Astrocyte (in vitro differentiated cells and primary cell): ENCODE measurements at regions not wholly inside any gene's neighbourhood (a gene's known extent, or its start where the extent isn't known, plus 50 kb on each side); places are given as distances from the start of the nearest gene placed in this dataset.
A peak's percentile ranks its signal among the peaks of the same experiment; 100 is the strongest.

Source experiments
- DNase-seq: peaks from one replicate; pipeline ENCODE4 v3.0.0-alpha.2; 2010; ENCODE audit warnings: low read depth
- FAIRE-seq: peaks from 2 replicates; lab custom pipeline; 2011; peaks lifted over from hg19 to GRCh38; lab: Jason Lieb, UNC
- H2AFZ ChIP-seq: 2 replicates; pipeline ENCODE4 v1.6.0; 2012; ENCODE audit warnings: low read depth, low read length, inconsistent platforms
- H3K27ac ChIP-seq: 2 replicates; pipeline ENCODE4 v1.5.1; 2011; ENCODE audit warnings: low read depth, low read length, inconsistent platforms
- H3K27me3 ChIP-seq: 2 replicates; pipeline ENCODE4 v1.6.0; 2011; ENCODE audit warnings: low read length, inconsistent platforms; ENCODE audit not compliant: insufficient read depth
- H3K36me3 ChIP-seq: 2 replicates; pipeline ENCODE4 v1.5.1; 2011; ENCODE audit warnings: low read length, inconsistent platforms; ENCODE audit not compliant: insufficient read depth
- H3K4me1 ChIP-seq: 2 replicates; pipeline ENCODE4 v1.5.1; 2011; ENCODE audit warnings: low read length, inconsistent platforms; ENCODE audit not compliant: insufficient read depth
- H3K4me2 ChIP-seq: 2 replicates; pipeline ENCODE4 v1.6.0; 2012; ENCODE audit warnings: low read length, inconsistent platforms
- H3K4me3 ChIP-seq: 2 replicates; pipeline ENCODE4 v1.5.1; 2011; ENCODE audit warnings: low read depth, mild to moderate bottlenecking, low read length, inconsistent platforms; ENCODE audit not compliant: insufficient read depth
- H3K79me2 ChIP-seq: 2 replicates; pipeline ENCODE4 v1.6.0; 2012; ENCODE audit warnings: mild to moderate bottlenecking, low read length, inconsistent platforms; ENCODE audit not compliant: insufficient read depth
- H3K9ac ChIP-seq: 2 replicates; pipeline ENCODE4 v1.6.0; 2012; ENCODE audit warnings: mild to moderate bottlenecking, low read length, inconsistent platforms
- H3K9me3 ChIP-seq: 2 replicates; pipeline ENCODE4 v1.5.1; 2012; ENCODE audit warnings: low read depth, mild to moderate bottlenecking, low read length, inconsistent platforms; ENCODE audit not compliant: insufficient read depth
- H4K20me1 ChIP-seq: 2 replicates; pipeline ENCODE4 v1.6.0; 2012; ENCODE audit warnings: low read length, inconsistent platforms; ENCODE audit not compliant: insufficient read depth
- H3K27ac Mint-ChIP-seq: one replicate; pipeline ENCODE4 v1.8.0; 2021; ENCODE audit warnings: mild to moderate bottlenecking, mixed read lengths; ENCODE audit not compliant: unreplicated experiment
- H3K27me3 Mint-ChIP-seq: one replicate; pipeline ENCODE4 v1.8.0; 2021; ENCODE audit warnings: low read depth, mixed read lengths; ENCODE audit not compliant: unreplicated experiment
- H3K36me3 Mint-ChIP-seq: one replicate; pipeline ENCODE4 v1.8.0; 2021; ENCODE audit warnings: low read depth, mixed read lengths; ENCODE audit not compliant: unreplicated experiment
- H3K4me1 Mint-ChIP-seq: one replicate; pipeline ENCODE4 v1.8.0; 2021; ENCODE audit warnings: low read depth, mixed read lengths; ENCODE audit not compliant: unreplicated experiment
- H3K4me3 Mint-ChIP-seq: one replicate; pipeline ENCODE4 v1.8.0; 2021; ENCODE audit warnings: mild to moderate bottlenecking, moderate library complexity, mixed read lengths; ENCODE audit not compliant: unreplicated experiment
- H3K9me3 Mint-ChIP-seq: one replicate; pipeline ENCODE4 v1.8.0; 2021; ENCODE audit warnings: mild to moderate bottlenecking, mixed read lengths; ENCODE audit not compliant: unreplicated experiment
- EZH2 ChIP-seq: IDR thresholded peaks from 2 replicates; pipeline ENCODE4 v1.6.1; 2012; ENCODE audit warnings: mild to moderate bottlenecking, low read length, inconsistent platforms; ENCODE audit not compliant: insufficient read depth
- TF ChIP-seq, protein P1 (sequence below): IDR thresholded peaks from 2 replicates; pipeline ENCODE4 v1.5.1; 2011; ENCODE audit warnings: low read depth, mild to moderate bottlenecking, inconsistent platforms, low read length, moderate library complexity; ENCODE audit not compliant: insufficient read depth

DNA sequence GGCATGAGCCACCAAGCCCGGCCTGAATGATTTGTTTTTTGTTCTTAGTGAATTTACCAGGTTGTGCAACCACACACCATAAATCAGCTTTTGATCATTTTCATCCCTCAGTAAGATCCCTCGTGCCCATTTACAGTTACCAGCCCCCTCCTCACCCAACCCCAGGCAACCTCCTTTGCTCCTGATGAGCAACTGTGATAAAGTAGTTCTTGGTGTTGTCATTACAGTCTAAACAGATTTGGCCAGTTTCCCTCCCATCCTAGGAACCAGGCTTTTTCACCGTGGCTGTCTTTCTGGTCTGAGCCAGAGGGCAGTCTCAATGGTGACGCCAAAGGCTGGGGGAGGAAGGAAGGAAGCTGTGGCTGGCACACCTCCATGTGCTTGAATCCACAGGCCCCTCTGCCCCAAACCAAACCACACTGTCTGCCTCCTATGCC, 61.2 kb upstream of the WDFY2 start:
- Histone ChIP-seq H3K79me2 (no peaks in the 10 kb centered on the region), H3K27me3 (no peaks in the 10 kb centered on the region), H3K9ac (no peak overlapping the region), H2AFZ (no peak overlapping the region), H3K9me3 (no peaks in the 10 kb centered on the region), H3K4me3 (no peak overlapping the region), H3K4me1 (peaks cover 30% of the 10 kb centered on the region), H4K20me1 (no peaks in the 10 kb centered on the region), H3K4me2 (no peak overlapping the region), H3K36me3 (no peaks in the 10 kb centered on the region), H3K27ac (peak overlapping the region; percentile 22)
- H3K9me3 Mint-ChIP-seq: peaks cover 5% of the 10 kb centered on the region
- FAIRE-seq (no peak), DNase-seq (peak; percentile 59)
- no peak overlapping the region for H3K4me3 Mint-ChIP-seq
- H3K4me1 Mint-ChIP-seq: peaks cover 12% of the 10 kb centered on the region
- no peaks in the 10 kb centered on the region for H3K27me3 Mint-ChIP-seq
- TF ChIP-seq EZH2: no peak
- TF ChIP-seq, protein P1, sequence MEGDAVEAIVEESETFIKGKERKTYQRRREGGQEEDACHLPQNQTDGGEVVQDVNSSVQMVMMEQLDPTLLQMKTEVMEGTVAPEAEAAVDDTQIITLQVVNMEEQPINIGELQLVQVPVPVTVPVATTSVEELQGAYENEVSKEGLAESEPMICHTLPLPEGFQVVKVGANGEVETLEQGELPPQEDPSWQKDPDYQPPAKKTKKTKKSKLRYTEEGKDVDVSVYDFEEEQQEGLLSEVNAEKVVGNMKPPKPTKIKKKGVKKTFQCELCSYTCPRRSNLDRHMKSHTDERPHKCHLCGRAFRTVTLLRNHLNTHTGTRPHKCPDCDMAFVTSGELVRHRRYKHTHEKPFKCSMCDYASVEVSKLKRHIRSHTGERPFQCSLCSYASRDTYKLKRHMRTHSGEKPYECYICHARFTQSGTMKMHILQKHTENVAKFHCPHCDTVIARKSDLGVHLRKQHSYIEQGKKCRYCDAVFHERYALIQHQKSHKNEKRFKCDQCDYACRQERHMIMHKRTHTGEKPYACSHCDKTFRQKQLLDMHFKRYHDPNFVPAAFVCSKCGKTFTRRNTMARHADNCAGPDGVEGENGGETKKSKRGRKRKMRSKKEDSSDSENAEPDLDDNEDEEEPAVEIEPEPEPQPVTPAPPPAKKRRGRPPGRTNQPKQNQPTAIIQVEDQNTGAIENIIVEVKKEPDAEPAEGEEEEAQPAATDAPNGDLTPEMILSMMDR: no peak
- no peak overlapping the region for H3K27ac Mint-ChIP-seq
- H3K36me3 Mint-ChIP-seq: no peaks in the 10 kb centered on the region

DNA sequence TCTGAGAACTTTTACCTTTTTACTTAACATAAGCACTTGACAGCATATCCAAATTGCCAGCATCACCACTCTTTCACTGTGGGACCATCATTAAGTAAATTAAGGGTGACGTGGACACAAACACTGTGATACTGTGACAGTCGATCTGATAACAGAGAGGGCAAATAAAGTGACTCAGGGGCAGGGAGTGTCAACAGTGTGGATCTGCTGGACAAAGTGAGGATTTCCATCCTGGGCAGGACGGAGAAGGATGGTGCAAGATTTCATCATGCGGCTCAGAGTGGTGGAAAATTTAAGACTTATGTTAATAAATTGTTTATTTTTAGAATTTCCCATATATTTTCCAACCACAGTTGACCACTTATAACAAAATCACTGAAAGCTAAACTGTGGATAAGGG, 60.0 kb upstream of the WDFY2 start:
- no peaks in the 10 kb centered on the region for H3K27me3 ChIP-seq
- Mint-ChIP-seq H3K27ac (no peak overlapping the region), H3K4me1 (peaks cover 6% of the 10 kb centered on the region), H3K9me3 (peaks cover 5% of the 10 kb centered on the region), H3K27me3 (no peaks in the 10 kb centered on the region), H3K4me3 (no peak overlapping the region), H3K36me3 (no peaks in the 10 kb centered on the region)
- no peak overlapping the region for H2AFZ ChIP-seq
- DNase-seq (no peak), FAIRE-seq (no peak)
- no peaks in the 10 kb centered on the region for H3K36me3 ChIP-seq
- no peak for TF ChIP-seq EZH2
- TF ChIP-seq, protein P1: no peak
- peaks cover 26% of the 10 kb centered on the region for H3K4me1 ChIP-seq
- H3K9me3 ChIP-seq: no peaks in the 10 kb centered on the region
- no peak overlapping the region for H3K4me2 ChIP-seq
- no peaks in the 10 kb centered on the region for H3K79me2 ChIP-seq
- H4K20me1 ChIP-seq: no peaks in the 10 kb centered on the region
- no peak overlapping the region for H3K27ac ChIP-seq
- no peak overlapping the region for H3K4me3 ChIP-seq
- H3K9ac ChIP-seq: no peak overlapping the region

DNA sequence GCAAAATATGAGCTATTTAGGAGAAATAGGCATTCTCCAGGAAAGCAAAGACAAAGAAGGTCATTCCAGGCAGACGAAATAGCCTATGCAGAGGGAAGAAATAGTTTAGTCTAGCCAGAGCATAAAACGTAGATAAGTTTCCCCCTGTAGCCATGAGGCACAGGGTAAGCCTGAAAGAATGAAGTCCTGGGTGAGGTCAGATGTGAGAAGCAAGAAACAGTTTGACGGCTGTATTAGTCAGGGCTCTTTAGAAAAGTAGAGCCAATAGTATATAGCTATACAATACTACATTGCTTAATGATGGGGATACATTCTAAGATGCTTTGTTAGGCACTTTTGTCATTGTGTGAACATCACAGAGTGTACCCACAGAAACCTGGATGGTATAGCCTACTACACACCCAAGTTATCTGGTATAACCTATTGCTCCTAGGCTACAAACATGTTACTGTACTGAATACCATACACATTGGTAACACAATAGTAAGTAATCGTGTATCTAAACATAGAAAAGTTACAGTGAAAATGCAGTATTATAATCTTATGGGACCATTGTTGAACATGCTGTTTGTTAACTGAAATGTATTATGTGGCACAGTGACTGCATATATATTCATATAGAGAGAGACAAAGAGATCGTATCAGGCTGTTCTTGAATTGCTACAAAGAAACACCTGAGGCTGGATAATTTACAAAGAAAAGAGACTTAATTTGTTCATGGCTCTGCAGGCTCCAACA, 59.3 kb upstream of the WDFY2 start:
- no peaks in the 10 kb centered on the region for H4K20me1 ChIP-seq
- FAIRE-seq (no peak), DNase-seq (peak; percentile 72)
- H3K27ac ChIP-seq: no peak overlapping the region
- no peaks in the 10 kb centered on the region for H3K27me3 ChIP-seq
- peak overlapping the region; percentile 23 for H2AFZ ChIP-seq
- Mint-ChIP-seq H3K27me3 (no peaks in the 10 kb centered on the region), H3K36me3 (no peaks in the 10 kb centered on the region), H3K9me3 (peaks cover 9% of the 10 kb centered on the region), H3K27ac (no peak overlapping the region), H3K4me3 (no peak overlapping the region), H3K4me1 (peaks cover 6% of the 10 kb centered on the region)
- H3K4me3 ChIP-seq: no peak overlapping the region
- H3K36me3 ChIP-seq: no peaks in the 10 kb centered on the region
- TF ChIP-seq, protein P1: no peak
- no peak for TF ChIP-seq EZH2
- no peaks in the 10 kb centered on the region for H3K9me3 ChIP-seq
- H3K4me2 ChIP-seq: peak overlapping the region; percentile 35
- no peak overlapping the region for H3K9ac ChIP-seq
- H3K4me1 ChIP-seq: peaks cover 25% of the 10 kb centered on the region
- no peaks in the 10 kb centered on the region for H3K79me2 ChIP-seq
